Fibroblast of gingiva (primary cell): ENCODE measurements at regions not wholly inside any gene's neighbourhood (a gene's known extent, or its start where the extent isn't known, plus 50 kb on each side); places are given as distances from the start of the nearest gene placed in this dataset.

Experiments used
- DNase-seq: peaks from one replicate; pipeline ENCODE4 v3.0.0-alpha.2; 2011; ENCODE audit warnings: low read depth

DNA sequence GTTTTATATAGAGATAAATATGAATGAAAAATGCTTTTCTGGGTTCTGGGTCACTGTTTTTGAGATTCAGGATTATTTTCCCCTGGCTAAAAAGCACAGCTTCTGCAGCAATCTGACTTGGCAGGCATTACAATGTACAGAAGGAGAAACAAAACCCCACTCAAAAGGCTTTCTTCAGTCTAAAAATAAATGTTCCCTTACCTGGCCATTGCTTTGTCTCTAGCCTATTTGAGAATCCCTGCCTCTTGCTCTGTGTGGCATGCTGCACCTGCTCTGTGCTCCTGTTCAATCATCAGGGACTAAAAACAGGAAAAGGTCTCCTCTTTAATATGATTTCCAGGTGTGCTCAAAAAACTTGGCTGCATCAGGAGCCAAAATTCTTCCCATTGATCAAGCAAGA, 187.4 kb upstream of the STAC start:
- DNase-seq = no peak

GRCh38 chr3:36193448-36193847, 186.9 kb upstream of the STAC start:
- DNase-seq = no peak

DNA sequence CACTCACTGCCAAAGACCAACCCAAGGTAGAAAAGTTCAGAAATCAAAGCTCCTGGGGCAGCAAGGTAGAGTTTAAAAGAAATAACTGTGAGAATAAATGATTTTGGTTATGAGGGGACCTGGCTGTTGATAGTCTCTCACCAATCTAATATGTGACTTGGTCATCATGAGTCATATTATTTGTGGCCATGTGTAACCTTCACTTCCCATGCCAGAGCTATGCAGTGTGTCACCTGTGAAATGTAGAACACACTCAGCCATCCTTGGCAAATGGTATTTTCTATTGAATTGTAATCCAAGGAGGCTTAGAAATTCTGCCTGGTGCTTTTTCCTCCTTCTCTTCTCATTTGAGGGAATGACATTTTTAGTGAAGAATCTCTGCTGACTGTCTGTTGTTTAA, 184.2 kb upstream of the STAC start:
- DNase-seq = no peak

DNA sequence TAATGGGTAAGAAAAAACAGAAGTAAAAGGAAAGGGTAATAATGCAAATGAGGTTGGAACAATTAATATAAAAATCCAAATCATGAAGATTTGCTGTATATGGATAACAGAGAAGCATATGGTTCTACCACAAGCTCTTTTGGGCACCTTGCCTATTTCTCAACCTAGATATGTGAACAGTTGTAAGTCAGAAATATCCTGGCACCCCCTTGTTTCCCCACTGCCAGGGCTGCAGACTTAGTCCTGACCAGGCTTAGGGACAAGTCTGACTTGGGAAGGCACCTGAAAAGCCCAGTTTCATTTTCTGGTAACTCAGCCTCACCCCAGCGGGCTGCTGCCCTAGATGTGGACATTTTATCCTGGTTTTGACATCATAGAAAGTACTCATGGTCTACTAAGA, 183.2 kb upstream of the STAC start:
- no peak for DNase-seq

GRCh38 chr3:36201546-36201945, 178.8 kb upstream of the STAC start:
- no peak for DNase-seq

DNA sequence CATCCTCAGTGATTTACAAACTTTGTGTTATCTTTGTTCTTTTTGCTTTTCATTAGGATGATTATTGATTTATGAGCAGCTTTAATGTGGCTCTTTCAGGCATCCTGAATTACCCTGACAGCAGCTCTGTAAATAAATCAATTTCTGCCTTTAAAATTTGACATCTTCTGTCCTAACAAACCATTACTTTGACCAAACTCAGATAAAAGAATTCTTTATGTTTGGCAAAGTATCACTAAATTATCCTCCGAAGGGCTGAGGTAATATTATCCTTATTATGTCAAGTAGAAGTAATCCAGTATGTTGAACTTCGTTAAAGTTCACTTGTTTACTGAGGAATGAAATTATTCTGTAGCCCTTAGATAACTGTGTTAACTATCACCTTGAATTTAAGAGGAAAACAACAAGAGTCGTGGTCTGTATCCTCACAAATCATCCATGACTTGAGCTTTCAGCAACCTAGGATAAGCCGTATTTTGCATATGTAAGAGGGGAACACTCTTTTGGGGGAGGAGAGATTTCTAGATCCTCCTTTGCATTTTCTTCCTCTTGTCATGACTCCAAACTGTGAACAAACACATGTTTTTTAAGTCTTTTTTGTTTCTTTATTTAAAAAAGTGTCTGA, 173.2 kb upstream of the STAC start:
- no peak for DNase-seq

DNA sequence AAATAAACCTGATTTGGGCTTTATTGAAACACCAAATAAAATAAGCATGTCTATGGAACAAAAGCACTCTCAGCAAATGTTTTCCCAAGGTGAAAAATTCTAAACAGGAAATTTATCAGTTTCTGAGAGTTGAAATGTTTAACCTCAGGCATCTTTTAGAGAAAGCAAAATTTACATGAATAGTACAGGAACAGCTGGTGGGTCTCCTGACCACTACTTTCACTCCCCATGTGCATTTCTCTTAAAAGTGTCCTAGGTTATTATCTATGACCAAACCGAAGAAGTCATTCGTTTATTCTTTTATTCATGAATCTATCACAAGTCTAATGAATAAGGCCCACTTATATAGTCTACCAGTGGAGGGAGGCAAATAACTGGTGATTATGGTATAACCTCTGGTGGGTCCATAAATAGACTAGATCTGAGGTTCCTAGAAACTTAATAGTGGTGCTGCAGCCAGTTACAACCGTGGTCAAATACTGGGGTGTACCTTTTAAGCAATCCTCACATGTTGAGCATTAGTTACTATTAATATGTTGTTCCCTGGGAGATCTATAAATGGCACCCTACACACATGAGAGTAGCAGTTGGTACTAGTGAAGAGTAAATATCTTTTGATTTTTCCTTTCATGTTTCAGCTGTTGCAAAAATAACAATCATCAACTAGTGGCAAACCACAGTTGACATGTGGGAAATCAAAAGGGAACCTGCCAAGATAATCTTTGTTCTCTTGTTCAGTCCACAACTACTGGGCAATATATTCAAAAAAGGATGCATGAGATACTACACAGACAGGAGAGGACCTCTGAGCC, 169.3 kb upstream of the STAC start:
- DNase-seq = no peak

GRCh38 chr3:36211652-36211999, 168.7 kb upstream of the STAC start:
- no peak for DNase-seq

- DNase-seq = peak; percentile 87
These were observed 168.1 kb upstream of the STAC start for GRCh38 chr3:36212251-36212650.

DNA sequence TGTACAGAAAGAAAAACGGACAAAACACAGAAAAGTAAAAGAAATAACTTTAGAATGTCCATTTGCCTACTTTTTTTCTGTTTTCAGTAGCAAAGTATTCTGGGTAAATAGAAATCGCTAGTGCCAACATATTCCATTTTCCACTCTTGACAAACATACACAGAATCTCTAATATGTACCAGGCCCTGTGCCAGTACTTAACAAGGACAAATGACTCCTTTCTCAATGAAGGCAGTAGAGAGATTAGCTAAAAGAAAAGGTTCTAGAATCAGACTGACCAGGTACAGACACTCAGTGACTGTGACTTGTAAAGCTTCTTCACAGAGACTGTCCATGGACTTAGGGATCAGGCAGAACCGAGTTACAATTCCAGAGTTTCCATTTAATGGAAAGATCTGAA, 165.8 kb upstream of the STAC start:
- peak; percentile 6 for DNase-seq

GRCh38 chr3:36215241-36215640, 165.1 kb upstream of the STAC start:
- DNase-seq = no peak

- DNase-seq = peak; percentile 9
These were observed 160.9 kb upstream of the STAC start for GRCh38 chr3:36219398-36219797.

DNA sequence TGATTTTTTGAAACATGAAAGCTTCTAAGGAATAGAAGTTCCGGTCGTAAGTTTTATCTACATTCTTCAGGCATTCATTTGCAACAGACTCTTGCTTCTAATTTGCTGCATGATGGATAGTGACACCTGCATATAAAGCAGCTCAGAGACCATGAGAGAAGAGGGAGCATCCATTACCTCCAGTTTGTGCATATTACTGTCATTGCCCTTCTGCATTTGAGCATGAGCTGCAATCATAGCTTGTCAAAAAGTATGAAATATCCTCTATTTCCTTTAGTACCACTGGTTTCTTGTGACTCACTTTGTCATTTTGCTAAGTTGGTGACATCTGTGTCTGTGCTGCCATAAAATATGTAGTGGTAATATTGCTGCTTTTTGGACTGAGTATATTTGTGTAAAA, 160.1 kb upstream of the STAC start:
- no peak for DNase-seq

GRCh38 chr3:36221975-36222374, 158.3 kb upstream of the STAC start:
- DNase-seq = no peak

GRCh38 chr3:36227980-36228379, 152.3 kb upstream of the STAC start:
- no peak for DNase-seq

- no peak for DNase-seq
These were observed 150.8 kb upstream of the STAC start for GRCh38 chr3:36229496-36229895.

- DNase-seq = no peak
These were observed 147.4 kb upstream of the STAC start for GRCh38 chr3:36232797-36233489.

- no peak for DNase-seq
These were observed 135.6 kb upstream of the STAC start for GRCh38 chr3:36244728-36245127.

GRCh38 chr3:36248374-36248773, 131.9 kb upstream of the STAC start:
- no peak for DNase-seq

GRCh38 chr3:36250191-36250590, 130.1 kb upstream of the STAC start:
- no peak for DNase-seq

DNA sequence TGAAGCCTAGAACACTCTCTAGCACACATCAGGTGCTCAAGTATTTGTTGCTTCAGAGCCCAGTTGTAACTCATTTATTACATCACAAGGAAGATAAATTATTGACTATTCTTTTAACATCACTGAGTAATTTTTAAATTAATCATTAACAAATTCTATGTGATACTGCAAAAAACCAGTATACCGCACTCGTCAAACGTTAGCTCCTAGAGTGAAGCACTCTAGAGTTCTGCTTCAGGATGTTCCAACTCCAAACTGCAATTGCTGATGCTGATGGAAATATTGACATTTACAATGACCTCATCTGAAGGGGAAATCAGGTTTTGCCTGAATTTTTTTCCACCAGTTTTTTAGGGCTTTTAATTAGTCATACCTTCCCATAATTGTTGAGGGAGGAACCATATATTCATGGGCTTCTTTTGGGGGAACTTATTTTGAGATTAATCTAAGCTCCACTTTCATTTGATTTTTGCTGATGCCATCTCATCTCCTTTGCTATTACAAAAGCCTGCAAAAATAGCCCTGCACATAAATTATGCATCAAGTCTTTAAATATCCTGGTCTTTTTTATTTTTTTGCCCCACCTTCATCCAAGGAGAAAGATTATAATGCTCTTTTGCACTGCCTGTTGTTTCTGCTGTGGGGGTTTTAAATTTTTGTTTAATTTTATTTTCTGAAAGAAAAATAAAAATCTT, 123.0 kb upstream of the STAC start:
- DNase-seq = no peak

GRCh38 chr3:36258421-36258820, 121.9 kb upstream of the STAC start:
- no peak for DNase-seq

GRCh38 chr3:36259580-36259979, 120.7 kb upstream of the STAC start:
- DNase-seq = no peak
